ENCODE measurements at regions not wholly inside any gene's neighbourhood (a gene's known extent, or its start where the extent isn't known, plus 50 kb on each side); places are given as distances from the start of the nearest gene placed in this dataset.

DNA sequence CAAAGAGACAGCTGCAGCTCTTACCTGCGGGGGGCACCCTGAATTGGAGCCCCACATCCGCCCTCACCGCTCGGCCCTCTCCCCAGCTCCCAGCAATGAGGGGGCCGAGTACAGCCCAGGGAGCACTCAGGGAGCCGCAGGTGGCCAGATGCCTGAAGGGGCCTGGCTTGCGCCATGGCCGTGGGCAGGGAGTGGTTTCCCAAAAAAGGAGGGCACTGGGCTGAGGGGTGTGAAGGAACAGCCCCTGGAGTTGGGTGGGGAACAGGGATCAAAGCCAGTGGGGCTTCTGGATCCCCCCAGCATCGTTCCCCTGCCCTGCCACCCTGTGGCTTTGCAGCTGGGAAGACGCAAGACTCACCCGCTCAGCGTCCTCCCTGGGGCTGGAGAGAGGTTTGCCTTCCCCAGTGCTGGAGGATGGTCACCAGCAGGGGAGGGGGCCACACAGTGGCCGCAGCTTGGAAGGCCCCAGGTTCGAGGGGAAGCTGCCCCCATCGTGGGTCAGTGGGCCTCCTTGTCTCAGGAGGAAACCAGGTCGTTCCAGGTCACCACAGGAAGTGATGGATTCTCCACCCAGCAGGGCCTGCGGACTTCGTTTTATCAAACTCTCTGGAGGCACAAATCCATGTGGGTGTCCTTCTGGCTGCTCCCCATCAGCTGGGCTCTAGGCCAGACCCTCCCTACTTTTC, 68.2 kb upstream of the HPCAL1 start:
- no peak for ATAC-seq
- in situ Hi-C loops (cut with MboI) (no loop called here), intact Hi-C loops (cut with micrococcal nuclease) (loop anchor here (10.0 kb wide), 1 partner anchor 70 kb away; the partner anchor contains the start of gene HPCAL1)
- FAIRE-seq: no peak
- ChIA-PET POLR2A (interaction anchor here (0.6 to 0.9 kb wide), 3 partner anchors 26 to 187 kb away, joined by 3 read pairs; no protein-coding TSS in a partner anchor), CTCF (ENCODE audit: low intra/inter-chr PET ratio) (no interaction called here)
- H3K9me1 ChIP-seq (ENCODE audit: control insufficient read depth, insufficient read depth, low read length): no peaks in the 10 kb centered on the region
- 24% methylated on average over 14 of the region's 18 CpGs for WGBS (ENCODE audit: insufficient coverage, low coverage, missing lambda C conversion rate)
- H3K9ac ChIP-seq (ENCODE audit: insufficient read depth in 1 of 2, low read depth in 2 of 2, low read length in 2 of 2): 0 out of 4 replicates have a peak overlapping the region, but pooled peaks of 1 of the 2 experiments have one; percentile 61
- H3K27ac ChIP-seq (ENCODE audit: extremely low read depth, low read depth, low read length): no peak overlapping the region
- BruUV-seq (replicated peaks): no TSS peak
- no peak overlapping the region for H2AFZ ChIP-seq (ENCODE audit: low read depth, low read length)
- H3K36me3 ChIP-seq (ENCODE audit: control insufficient read depth, insufficient read depth, low read length): no peaks in the 10 kb centered on the region
- DNase-seq (ENCODE audit: extremely low read depth in 1 of 4, low spot score in 3 of 4): no peak
- H3K79me2 ChIP-seq (ENCODE audit: control insufficient read depth, insufficient read depth, low read length): no peaks in the 10 kb centered on the region
- peaks cover 0 to 34% of the 10 kb centered on the region in 2 experiments; a peak in 3 of 5 replicates for H3K4me1 ChIP-seq (replicated peaks in 1 of 2; ENCODE audit: control insufficient read depth in 2 of 2, insufficient read depth in 2 of 2, low read length in 2 of 2)
- H4K20me1 ChIP-seq (replicated peaks; ENCODE audit: control insufficient read depth, insufficient read depth, low read length): peaks cover 7% of the 10 kb centered on the region; the same call in 1 of the 2 replicates
- H3K4me3 ChIP-seq: no peak overlapping the region
- H3K4me2 ChIP-seq (ENCODE audit: insufficient read depth, low read length): no peak overlapping the region
- H3K27me3 ChIP-seq (ENCODE audit: control insufficient read depth in 2 of 2, insufficient read depth in 2 of 2, low read length in 2 of 2): peaks cover 26 to 68% of the 10 kb centered on the region in 2 experiments; a peak in 4 of 5 replicates
- H3K9me3 ChIP-seq (replicated peaks; ENCODE audit: control insufficient read depth, insufficient read depth, low read depth, low read length): no peaks in the 10 kb centered on the region; the same call in 1 of the 2 replicates
- TF ChIP-seq WHSC1 (IDR thresholded peaks at IDR 0.05; ENCODE audit: low read length) (no peak), ZKSCAN1 (IDR thresholded peaks at IDR 0.05; ENCODE audit: low read depth, low read length) (no peak), PURB (CRISPR knock-in tag; IDR thresholded peaks at IDR 0.05; ENCODE audit: low read depth) (no peak), JUNB (CRISPR knock-in tag; conservative IDR thresholded peaks at IDR 0.05) (no peak), ZNF707 (CRISPR knock-in tag; conservative IDR thresholded peaks at IDR 0.05) (no peak), RHOXF2B (CRISPR knock-in tag; conservative IDR thresholded peaks at IDR 0.05) (no peak), CBX8 (IDR thresholded peaks at IDR 0.05; ENCODE audit: borderline replicate concordance, extremely low read depth, low read depth, low read length, poor library complexity, severe bottlenecking) (no peak), ZNF551 (CRISPR knock-in tag; IDR thresholded peaks at IDR 0.05) (no peak), YBX1 (IDR thresholded peaks at IDR 0.05) (no peak), SAP30 (IDR thresholded peaks at IDR 0.05; ENCODE audit: borderline replicate concordance, insufficient read depth, low read depth, low read length, poor library complexity, severe bottlenecking) (no peak)
- TF ChIP-seq, protein P1, sequence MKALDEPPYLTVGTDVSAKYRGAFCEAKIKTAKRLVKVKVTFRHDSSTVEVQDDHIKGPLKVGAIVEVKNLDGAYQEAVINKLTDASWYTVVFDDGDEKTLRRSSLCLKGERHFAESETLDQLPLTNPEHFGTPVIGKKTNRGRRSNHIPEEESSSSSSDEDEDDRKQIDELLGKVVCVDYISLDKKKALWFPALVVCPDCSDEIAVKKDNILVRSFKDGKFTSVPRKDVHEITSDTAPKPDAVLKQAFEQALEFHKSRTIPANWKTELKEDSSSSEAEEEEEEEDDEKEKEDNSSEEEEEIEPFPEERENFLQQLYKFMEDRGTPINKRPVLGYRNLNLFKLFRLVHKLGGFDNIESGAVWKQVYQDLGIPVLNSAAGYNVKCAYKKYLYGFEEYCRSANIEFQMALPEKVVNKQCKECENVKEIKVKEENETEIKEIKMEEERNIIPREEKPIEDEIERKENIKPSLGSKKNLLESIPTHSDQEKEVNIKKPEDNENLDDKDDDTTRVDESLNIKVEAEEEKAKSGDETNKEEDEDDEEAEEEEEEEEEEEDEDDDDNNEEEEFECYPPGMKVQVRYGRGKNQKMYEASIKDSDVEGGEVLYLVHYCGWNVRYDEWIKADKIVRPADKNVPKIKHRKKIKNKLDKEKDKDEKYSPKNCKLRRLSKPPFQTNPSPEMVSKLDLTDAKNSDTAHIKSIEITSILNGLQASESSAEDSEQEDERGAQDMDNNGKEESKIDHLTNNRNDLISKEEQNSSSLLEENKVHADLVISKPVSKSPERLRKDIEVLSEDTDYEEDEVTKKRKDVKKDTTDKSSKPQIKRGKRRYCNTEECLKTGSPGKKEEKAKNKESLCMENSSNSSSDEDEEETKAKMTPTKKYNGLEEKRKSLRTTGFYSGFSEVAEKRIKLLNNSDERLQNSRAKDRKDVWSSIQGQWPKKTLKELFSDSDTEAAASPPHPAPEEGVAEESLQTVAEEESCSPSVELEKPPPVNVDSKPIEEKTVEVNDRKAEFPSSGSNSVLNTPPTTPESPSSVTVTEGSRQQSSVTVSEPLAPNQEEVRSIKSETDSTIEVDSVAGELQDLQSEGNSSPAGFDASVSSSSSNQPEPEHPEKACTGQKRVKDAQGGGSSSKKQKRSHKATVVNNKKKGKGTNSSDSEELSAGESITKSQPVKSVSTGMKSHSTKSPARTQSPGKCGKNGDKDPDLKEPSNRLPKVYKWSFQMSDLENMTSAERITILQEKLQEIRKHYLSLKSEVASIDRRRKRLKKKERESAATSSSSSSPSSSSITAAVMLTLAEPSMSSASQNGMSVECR (CRISPR knock-in tag; IDR thresholded peaks at IDR 0.05): no peak
- TF ChIP-seq, protein P2, sequence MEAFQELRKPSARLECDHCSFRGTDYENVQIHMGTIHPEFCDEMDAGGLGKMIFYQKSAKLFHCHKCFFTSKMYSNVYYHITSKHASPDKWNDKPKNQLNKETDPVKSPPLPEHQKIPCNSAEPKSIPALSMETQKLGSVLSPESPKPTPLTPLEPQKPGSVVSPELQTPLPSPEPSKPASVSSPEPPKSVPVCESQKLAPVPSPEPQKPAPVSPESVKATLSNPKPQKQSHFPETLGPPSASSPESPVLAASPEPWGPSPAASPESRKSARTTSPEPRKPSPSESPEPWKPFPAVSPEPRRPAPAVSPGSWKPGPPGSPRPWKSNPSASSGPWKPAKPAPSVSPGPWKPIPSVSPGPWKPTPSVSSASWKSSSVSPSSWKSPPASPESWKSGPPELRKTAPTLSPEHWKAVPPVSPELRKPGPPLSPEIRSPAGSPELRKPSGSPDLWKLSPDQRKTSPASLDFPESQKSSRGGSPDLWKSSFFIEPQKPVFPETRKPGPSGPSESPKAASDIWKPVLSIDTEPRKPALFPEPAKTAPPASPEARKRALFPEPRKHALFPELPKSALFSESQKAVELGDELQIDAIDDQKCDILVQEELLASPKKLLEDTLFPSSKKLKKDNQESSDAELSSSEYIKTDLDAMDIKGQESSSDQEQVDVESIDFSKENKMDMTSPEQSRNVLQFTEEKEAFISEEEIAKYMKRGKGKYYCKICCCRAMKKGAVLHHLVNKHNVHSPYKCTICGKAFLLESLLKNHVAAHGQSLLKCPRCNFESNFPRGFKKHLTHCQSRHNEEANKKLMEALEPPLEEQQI (IDR thresholded peaks at IDR 0.05): no peak
- TF ChIP-seq, protein P3, sequence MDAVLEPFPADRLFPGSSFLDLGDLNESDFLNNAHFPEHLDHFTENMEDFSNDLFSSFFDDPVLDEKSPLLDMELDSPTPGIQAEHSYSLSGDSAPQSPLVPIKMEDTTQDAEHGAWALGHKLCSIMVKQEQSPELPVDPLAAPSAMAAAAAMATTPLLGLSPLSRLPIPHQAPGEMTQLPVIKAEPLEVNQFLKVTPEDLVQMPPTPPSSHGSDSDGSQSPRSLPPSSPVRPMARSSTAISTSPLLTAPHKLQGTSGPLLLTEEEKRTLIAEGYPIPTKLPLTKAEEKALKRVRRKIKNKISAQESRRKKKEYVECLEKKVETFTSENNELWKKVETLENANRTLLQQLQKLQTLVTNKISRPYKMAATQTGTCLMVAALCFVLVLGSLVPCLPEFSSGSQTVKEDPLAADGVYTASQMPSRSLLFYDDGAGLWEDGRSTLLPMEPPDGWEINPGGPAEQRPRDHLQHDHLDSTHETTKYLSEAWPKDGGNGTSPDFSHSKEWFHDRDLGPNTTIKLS (IDR thresholded peaks at IDR 0.05; ENCODE audit: borderline replicate concordance, low read depth): no peak

Data from K562 (cell line).